ENCODE measurements at regions not wholly inside any gene's neighbourhood (a gene's known extent, or its start where the extent isn't known, plus 50 kb on each side); places are given as distances from the start of the nearest gene placed in this dataset.

DNA sequence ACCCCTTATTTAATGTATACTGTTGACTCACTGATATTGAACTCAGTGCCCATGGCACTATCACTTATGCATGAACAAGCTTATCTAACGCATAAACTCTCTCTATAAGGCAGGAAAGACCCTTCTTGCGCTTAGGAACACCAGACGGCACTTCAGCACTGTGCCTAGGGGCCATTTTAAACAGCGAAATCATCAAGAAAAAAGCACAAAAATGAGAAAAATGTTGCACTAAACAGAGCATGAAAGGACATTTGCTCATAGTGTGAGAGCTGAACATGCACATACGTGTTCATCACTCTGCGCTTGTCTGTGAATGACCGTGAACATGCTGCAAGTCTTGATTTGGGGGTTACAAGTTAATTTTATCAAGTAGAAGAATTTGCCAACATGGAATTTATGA, 109.6 kb downstream of the WDR11 start:
- DNase-seq (ENCODE audit: low read depth): no peak

DNA sequence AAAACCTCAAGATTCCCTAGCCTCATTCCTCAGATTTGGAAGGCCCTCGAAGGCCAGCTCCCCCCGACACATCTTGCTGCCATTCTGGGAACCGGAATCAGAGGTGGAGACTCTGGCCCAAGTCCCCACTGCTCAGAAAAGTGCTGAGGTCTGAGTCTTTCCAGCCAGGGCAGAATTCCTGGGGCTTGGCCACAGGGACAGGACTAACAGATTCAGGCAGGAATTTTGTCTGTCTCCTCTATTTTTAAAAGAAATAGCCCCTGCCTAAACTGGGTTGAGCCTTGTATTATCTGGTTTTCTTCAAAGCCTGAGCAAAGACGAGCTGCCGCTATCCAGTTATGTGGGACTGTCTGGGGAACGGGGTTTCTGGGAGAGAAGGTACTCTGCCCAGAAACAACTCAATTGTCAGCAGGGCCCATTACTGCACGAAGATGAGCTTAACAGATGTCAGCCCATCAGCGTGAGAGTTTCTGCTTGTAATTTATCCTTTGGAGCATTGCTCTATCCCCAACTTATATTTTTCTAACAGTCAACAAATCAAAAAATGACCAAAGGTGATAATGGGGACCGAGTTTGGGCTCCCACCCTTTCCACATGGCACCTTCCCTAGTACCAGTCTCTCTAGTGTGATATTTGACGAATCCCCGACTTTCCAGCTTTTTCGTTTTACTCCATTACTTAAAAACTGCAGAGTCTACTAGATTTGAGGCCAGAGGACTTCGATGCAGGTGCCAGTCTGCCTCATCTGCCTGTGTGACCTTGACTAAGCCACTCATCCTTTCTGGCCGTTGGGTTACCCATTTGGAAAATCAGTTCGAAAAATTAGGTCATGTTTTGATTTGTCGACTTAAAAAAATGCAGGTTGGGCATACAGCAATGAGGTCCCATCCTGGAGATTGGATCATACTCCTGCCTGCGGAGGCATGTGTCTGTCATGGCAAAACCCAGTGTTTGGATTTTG, 110.9 kb downstream of the WDR11 start:
- DNase-seq (ENCODE audit: low read depth): no peak

DNA sequence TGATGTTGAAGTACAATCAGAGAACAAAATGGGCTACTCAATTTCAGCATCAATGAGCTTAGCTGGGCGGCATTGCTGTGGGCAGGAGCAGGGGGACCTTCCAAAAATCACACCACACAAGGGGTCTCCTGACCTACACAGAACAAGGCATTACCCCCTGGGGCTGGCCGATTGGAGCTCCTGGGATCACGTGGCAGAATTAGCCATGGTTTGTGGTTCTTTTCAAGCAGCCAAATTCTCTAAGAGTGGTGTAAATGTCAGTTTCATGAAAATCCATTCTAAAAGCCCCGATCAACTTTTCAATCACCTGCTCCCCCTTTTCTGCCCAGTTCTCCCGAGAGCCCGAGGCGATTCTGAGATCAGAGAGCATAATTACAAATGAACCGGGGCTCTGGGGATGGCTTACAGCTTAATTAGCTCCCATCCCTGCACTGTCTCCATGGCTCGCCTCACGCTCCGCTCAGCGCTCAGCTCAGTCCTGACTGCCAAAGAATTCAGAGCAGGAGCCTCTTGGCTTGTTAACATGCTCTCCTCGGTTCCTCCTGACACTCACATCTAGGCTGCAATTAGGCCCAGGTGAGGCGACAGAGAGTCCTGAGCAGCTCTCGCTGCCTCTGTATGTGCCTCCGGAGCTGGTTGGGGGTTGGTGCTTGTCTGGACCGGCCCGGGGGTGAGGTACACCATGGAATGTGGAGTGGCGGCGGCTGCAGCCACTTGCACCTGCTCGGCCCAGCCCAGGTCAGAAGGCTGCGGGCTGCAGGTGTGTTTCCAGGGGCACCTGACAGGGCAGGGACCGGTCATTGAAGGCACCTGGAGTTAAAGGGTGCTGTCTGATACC, 111.8 kb downstream of the WDR11 start:
- no peak for DNase-seq (ENCODE audit: low read depth)

DNA sequence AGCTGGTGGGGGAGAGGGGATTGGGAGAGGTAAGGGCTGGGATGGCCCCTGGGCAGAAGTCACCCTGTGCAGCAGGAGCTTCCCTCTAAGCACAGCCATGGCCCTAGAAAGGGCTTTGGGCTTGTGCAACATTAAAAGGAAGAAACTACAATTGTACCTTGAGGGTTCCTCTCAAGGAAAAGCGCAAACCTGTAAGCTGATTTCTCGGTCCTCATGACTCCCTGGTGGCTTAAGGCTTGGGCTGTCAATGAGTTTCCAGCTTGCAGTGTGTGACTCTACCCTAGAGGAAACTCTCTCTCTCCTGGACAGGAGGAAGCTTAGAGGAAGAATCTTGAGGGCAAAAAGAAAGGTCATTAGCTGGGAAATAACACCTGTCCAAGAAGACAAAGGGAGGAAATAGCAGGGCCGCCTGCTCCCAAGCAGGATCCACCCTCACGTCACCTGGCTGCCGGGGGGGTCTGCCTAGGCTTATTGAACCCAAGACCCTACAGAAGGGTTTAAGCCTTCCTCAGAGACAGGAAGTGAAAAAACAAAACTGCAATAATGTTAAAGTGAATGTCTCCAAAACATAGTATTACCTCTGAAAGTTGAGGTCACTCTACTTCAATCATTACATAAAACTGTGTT, 112.5 kb downstream of the WDR11 start:
- DNase-seq (ENCODE audit: low read depth): no peak

DNA sequence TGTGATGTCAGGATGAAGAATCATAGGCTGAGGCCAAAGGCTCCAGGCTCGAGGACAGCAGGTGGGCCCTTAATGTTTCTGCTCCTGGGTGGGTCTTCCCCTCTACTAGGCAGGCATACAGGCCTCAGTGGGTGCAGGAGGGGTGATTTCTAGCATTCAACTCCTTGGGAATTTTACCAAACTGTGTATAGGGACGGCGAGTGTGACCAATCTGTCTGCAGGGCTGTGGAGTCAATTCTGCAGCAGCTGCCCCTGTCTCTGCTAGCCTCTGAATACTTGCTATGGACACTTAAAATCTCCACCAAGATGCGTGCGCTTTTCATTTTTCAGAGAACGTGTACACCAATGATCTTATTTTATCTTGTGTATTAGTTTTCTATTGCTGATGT, 115.5 kb downstream of the WDR11 start:
- no peak for DNase-seq (ENCODE audit: low read depth)

DNA sequence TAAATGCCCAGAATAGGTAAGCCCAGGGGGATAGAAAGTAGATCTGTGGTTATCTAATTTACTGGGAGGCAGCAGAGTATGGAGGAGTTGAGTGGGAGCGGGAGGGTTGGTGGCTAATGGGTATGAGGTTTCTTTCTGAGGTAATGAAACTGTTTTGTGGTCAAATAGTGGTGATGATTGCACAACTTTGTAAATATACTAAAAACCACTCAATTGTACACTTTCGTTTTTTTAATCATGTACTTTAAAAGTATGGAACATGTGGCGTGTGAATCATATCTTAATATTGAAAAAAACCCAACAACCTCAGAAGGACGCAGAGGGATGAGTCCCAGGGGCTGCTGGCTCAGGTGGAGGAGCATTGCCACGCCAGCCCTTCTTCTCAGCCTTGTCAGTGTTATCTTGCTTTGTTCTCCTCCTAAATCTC, 118.1 kb downstream of the WDR11 start:
- no peak for DNase-seq (ENCODE audit: low read depth)

DNA sequence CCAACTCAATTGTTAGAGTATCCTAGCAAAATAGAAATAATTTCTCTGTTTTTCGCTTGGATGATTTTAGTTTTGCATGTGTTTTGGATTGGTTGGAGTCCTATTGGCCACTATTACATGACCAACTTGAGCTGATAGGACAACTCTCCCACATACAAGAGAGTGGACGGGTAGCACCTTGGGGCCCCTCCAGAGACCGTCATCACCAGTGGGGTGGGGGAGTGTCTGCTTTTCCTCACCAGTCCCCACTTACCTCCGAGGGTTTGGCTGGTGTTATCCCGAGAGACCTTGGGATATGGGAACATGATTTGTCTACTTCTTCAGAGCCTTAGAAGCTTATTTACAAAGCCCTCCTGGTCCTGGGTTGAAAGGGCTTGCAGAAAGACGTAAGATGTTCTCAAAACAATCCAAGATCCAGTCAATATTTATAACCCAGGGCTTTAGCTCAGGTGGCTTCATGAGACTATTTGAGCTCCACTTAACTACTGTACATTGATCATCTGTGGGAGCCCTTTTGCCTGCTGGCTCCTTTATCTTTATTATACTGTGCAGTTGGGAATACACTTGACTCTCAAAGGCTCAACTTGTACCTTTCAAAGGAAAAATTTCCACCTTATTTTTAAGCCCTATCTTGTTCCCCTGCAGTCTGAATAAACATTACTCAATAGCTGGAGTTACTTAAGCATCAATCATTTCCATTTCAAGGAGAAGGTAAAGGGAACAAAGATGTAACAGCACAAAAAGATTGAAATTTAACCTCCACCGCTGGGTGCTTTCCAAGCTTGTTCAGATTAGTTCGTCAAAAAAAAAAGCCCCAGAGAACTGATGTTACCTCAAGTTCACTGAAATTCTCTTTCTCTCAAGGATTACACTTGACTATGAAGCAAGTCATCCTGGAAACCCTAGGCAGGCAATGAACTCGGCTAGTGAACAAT, 119.7 kb downstream of the WDR11 start:
- no peak for DNase-seq (ENCODE audit: low read depth)

DNA sequence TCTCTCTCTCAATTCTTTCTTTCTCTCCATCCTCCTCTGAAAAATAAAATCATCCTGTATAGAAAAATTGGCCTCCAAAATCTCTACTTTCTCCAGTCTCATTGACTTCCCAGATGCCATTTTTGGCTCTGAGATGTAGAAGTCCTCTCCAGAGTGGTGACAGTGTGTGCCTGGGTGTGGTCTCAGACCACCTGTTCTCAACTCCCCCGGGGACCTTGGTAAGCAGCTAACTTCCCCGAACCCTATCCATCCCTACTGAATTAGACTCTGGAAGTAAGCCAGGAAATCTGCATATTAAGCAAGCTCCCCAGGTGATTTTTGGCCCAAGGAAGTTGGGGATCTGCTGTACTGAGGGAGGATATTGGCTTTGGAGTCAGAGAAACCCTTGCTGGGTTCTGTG, 120.5 kb downstream of the WDR11 start:
- DNase-seq (ENCODE audit: low read depth): no peak

DNA sequence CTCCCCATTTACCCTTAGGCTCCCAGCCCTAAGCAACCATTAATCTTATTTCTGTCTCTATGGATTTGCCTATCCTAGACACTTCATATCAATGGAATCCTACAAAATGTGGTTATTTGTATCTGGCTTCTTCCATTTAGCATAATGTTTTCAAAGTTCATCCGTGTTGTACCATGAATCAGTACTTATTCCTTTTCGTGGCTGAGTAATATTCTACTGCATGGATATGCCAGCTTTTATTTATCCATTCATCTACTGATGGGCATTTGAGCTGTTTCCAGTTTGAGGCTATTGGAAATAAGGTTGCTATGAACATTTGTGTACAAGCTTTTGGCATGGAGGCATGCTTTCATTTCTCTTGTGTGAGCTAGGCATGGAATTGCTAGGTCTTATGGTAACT, 121.1 kb downstream of the WDR11 start:
- no peak for DNase-seq (ENCODE audit: low read depth)

DNA sequence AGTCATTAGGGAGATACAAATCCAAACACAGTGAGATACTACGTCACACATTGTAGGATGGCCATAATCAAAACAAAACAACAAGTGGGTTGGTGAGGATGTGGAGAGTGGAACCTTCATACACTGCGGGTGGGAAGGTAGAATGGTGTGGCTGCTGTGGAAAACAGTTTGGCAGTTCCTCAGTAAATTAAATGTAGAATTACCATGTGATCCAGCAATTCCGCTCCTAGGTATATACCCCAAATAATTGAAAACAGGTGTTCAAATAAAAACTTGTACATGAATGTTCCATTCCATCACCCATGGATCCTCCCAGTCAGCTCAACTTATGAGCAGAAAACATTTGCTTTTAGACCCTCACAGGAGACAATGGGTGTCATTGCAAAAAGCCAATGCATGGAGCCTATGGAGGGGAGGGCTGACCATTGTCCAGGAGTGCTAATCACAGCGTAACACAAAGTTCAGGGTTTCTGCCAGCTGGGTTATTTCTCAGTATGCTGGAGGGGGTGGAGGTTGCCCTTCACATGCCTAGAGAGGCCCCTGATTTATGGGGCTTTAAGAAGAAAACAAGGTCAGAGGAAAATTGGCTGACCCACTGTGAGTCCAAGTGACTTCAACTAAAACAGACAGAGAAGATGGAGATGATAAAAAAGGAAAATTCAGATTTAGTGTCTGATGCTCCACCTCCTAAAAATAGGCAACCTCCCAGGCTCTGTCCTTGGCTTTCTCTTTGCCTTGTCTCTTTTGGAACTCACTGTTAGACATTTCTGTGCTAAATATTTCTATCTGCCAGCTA, 124.1 kb downstream of the WDR11 start:
- DNase-seq (ENCODE audit: low read depth): no peak

DNA sequence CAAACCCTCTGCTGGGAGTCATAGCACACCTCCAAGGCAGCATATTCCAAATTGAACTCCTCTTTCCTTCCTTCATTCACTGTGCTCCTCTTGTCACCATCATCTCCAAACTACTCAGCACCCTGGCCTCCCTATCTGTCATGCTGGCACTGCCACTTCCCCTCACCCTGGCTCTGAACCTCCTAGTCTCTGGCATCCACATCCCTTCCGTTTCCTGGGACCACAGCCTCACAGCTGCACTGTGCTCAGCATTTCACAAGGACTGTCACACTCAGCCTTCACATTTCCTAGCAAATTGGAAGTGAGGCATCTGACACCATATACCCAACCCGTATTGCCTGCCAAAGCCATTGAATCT, 124.7 kb downstream of the WDR11 start:
- DNase-seq (ENCODE audit: low read depth): no peak

DNA sequence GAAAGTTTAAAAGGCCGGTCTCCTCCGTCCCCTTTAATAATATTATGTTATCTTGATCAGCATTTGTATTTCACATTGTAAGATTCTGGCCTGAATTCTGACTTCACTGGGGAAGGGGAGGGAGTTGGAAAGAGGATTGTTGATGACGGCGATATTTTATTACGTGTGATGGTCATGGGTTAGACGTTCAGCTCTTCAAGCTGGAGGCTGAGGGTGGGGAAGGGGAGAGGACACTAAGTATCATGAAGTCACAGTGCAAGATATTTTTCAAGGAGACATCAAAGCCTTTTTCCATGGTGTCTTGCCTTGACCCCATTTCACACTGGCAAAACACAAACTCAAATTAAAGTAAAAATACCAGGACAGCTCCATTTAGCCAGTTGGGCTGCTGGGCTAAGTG, 126.7 kb downstream of the WDR11 start:
- DNase-seq (ENCODE audit: low read depth): no peak

DNA sequence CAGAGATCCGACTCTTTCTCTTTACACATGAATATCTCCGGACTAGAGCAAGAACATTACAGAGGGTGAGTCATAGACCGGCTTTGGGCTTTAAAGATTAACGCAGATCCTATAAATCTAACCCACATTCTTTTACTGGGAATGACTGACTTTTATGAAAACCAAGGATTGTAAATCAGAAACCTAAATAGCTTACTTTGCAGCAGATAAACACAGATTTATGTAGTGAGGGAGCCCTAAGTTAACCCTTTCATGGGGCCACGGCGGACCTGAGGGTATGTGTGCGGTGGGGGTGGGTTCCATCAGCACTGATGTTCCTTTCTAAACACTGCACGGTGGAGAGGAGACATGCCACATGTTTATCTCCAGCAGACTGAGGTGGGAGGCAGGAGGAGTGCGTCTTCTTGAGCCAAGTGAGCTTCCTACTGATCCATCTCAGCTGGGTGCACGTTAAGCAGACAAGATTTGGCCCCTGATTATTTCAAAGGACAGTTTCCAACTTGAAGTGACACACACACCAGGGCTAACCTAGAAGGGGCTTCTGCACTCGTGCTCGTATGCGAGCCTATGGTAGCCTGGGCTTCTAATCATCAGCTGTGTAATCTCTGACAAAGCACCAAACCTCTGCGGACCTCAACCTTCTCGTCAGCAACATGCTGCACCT, 127.6 kb downstream of the WDR11 start:
- DNase-seq (ENCODE audit: low read depth): peak; percentile 7

DNA sequence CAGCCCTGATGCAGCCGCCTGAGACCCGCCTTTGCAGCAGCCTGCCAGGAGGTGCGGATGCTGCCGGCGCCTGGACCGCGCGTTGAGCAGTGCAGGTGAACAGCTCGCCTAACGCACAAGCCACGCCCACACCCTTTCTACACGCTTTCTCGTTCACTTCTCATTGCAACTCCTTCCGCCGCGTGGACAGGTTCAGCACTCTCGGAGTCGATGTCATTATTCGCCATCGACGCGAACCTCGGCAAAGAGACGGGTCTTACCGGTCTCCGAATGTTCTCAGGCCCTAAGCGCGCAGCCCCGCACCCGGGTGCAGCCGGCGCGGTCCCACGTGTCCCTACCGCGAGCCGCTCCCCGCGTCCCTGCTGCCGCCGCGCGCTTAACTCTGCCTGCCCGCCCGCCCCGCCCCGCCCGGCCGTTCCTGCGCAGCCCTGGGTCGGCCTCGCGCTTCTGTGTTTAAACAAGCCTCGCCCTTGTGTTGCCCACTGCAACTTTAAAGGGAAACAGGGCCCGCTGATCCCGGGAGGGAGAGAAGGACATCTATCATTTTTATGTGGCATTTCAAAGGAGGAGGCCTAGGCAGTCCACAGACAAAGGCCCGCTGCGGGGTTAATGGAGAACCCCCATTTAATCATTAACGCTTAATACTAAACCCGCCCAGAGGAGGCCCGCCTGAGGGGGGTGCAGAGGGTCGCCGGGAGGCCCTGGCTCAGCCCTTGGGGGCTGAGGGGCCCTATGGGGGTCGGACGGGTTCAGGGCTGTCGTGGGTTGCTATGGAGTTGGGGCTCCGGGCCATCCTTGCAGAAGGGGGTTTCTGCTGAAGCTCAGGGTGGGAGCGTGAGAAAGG, 128.5 kb downstream of the WDR11 start:
- DNase-seq (ENCODE audit: low read depth): no peak

DNA sequence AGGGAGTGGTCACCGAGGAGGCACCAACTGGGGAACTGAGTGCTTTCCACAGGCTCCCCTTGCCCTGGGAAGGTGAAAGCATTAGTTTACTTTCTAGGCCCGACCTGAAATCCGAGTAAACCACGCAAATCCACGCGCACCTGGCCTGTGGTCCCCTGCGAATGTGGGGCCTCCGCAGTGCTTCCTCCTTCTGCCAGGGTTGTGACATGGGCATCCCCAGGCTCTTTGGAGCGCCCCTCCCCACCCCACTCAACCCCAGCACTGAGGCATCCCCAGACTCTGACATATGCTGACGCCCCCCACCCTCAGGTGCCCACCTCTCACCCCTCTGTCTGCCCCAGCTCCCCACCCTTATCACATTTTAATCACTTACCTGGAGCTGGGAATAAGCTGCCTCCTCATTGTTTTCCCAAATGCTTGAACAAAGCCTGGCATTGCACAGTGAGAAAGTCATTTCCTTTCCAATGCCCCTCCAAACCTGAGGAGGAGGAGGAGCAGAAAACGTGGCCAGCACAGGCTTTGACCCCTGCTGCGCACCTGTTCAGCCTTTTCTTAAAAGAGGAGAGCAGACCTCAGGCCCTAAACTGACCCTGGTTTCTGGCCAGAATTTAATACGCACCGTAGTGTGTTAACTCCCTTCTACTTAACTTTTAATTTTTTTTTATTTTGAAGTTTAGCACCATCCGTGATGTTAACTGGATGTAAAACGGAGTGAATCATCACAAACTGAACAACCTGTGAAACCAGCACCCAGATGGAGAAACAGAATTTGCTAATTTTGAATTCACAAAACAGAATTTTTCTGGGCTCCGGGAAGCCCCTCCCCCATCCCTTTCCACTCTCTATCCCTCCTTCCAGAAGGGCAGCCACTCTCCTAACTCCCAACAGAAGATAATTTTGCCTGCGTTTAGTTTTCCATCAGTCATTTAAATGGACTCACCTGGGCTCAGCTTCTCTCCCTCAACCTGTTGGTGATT, 129.4 kb downstream of the WDR11 start:
- DNase-seq (ENCODE audit: low read depth): no peak

DNA sequence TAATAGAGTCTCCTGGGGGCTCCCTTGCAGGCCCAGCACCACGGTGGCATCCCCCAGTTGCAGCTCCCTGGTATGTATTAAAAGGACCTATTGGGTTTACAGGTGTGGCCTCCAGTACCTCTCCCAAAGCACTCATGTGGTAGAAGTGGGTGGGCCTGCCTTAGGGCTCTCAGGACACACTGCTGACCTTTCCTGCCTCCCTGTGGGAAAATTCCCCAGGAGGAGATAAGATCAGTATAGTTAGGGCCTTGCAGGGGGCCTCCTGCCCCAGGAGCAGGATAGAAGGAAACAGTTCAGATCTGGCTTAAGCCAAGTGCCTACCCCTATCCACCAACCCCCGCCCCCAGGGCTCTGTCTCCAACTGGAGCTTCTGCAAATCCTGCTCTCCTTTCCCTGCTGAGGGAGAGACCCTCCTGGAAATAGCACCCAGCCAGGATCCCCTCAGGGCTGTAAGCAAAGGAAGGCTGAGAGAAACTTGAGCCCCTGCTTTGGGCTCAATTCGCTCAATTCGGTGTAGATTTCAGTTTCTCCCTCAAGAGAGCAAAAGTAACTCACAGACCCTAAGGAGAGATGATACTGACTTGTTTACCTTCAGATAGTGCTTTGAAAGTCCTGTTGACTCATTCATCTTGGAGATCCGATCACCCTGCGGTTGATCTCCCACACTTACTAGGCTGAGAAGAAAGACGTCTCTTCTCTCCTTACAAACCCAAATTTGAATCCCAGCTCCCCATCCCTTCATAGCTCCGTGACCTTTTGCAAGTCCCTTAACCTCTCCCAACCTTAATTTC, 130.6 kb downstream of the WDR11 start:
- no peak for DNase-seq (ENCODE audit: low read depth)

DNA sequence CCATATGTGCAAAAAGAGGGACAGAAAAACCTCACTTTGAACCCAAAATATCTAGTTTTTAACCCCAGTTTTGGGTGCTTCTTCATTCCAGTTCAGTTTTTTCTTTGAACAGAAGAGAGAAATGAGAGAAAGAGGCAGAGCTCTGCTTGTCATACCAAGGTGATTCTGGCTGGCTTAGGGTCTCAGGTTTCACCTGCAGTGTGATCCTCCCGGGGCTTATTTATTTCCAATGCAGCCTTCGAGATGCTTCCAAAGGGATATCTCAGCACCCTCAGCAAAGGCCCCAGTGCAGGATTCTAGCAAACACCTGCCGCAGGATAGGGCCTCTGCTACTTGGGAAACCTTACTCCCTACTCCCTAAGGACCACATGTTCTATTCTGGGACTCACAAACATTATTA, 131.3 kb downstream of the WDR11 start:
- no peak for DNase-seq (ENCODE audit: low read depth)

Measured in EH (cell line).